ENCODE measurements at regions not wholly inside any gene's neighbourhood (a gene's known extent, or its start where the extent isn't known, plus 50 kb on each side); places are given as distances from the start of the nearest gene placed in this dataset.

DNA sequence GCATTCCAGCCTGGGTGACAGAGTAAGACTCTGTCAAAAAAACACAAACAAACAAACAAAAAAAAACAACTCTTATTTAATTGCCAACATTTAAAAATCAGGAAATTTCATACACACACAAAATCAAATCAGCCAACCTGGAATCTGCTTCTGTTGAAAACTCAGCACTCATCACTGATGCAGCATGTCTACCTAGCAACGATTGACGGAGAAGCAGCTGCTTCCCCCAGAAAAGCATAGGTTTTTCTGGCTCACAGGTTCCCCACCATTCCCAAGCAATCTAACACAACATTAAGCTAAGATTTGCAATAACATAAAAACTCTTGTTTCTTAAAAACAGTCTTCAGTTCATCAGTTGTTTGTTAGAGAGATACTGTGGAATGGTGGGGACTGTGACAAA, 143.6 kb downstream of the DHX15 start:
- Histone ChIP-seq H2BK5ac (ENCODE audit: low read depth, low read length) (no peak overlapping the region), H4K8ac (ENCODE audit: extremely low read depth, insufficient read depth, low read length) (no peak overlapping the region), H2AK5ac (ENCODE audit: low read depth, low read length) (no peak overlapping the region), H3K79me2 (ENCODE audit: control insufficient read depth in 1 of 2, insufficient read depth in 2 of 2, low read length in 2 of 2) (no peaks in the 10 kb centered on the region), H3K4me2 (ENCODE audit: insufficient read depth in 1 of 2, low read depth in 2 of 2, low read length in 2 of 2) (no peak overlapping the region), H4K91ac (replicated peaks; ENCODE audit: insufficient read length, low read length) (no peak overlapping the region), H2BK12ac (ENCODE audit: low read depth, low read length) (no peak overlapping the region), H3K9ac (replicated peaks in 1 of 4; ENCODE audit: extremely low read depth in 1 of 4, low read depth in 3 of 4, low read length in 3 of 4) (no peak overlapping the region), H3K4me1 (replicated peaks in 1 of 4; ENCODE audit: control insufficient read depth in 3 of 4, insufficient read depth in 4 of 4, low read length in 3 of 4) (peaks cover 0 to 5% (median 0%) of the 10 kb centered on the region in 4 experiments; a peak in 2 of 7 replicates), H3K4ac (replicated peaks; ENCODE audit: insufficient read length, low read depth, low read length) (no peak overlapping the region), H3K18ac (ENCODE audit: extremely low read depth, low read length) (no peak overlapping the region), H2BK120ac (replicated peaks; ENCODE audit: low read depth, low read length) (no peak overlapping the region), H2AFZ (ENCODE audit: low read length) (no peak overlapping the region), H3K4me3 (ENCODE audit: extremely low read depth in 1 of 4, insufficient read depth in 2 of 4, low read depth in 3 of 4, low read length in 4 of 4) (no peak overlapping the region), H2BK20ac (ENCODE audit: low read length) (no peak overlapping the region), H3K23me2 (ENCODE audit: low read depth, low read length) (no peaks in the 10 kb centered on the region), H3K56ac (replicated peaks; ENCODE audit: insufficient read length, low read depth, low read length) (no peak overlapping the region), H3K36me3 (ENCODE audit: control insufficient read depth in 2 of 4, insufficient read depth in 4 of 4, low read length in 3 of 4) (no peaks in the 10 kb centered on the region), H3K23ac (ENCODE audit: insufficient read length) (no peak overlapping the region), H4K20me1 (replicated peaks in 1 of 2; ENCODE audit: control insufficient read depth in 1 of 2, insufficient read depth in 2 of 2, low read length in 2 of 2) (no peaks in the 10 kb centered on the region), H3K14ac (ENCODE audit: insufficient read length) (no peak overlapping the region), H3K9me3 (ENCODE audit: insufficient read depth in 2 of 2, low read depth in 1 of 2, low read length in 1 of 2) (no peaks in the 10 kb centered on the region), H3K79me1 (ENCODE audit: low read depth, low read length) (no peaks in the 10 kb centered on the region), H2BK15ac (ENCODE audit: low read length) (no peak overlapping the region), H3K27me3 (replicated peaks in 1 of 4; ENCODE audit: control insufficient read depth in 3 of 4, extremely low read depth in 1 of 4, insufficient read depth in 3 of 4, low read length in 3 of 4) (no peaks in the 10 kb centered on the region), H3K27ac (ENCODE audit: low read depth, low read length) (no peak overlapping the region), H4K5ac (ENCODE audit: insufficient read length, low read depth, low read length) (no peak overlapping the region)
- DNase-seq (ENCODE audit: low read depth in 1 of 2, low spot score in 2 of 2) (no peak), FAIRE-seq (no peak)
- 92% methylated on average over 2 of the region's 2 CpGs; no CpG with 5 or more reads in 1 of the 2 experiments for WGBS, 2 experiments (ENCODE audit: extremely low coverage in 1 of 2, insufficient coverage in 1 of 2, insufficient read length in 1 of 2, insufficient replicate concordance in 2 of 2, low coverage in 1 of 2, low lambda C conversion rate in 2 of 2, missing lambda C conversion rate in 1 of 2)
- ChIA-PET POLR2A (ENCODE audit: partially characterized antibody) (interaction anchor here (1.0 to 2.8 kb wide), 3 partner anchors 8 to 29 kb away, joined by 3 to 9 read pairs (median 3); no protein-coding TSS in a partner anchor), CTCF (ENCODE audit: partially characterized antibody) (interaction anchor here (0.8 to 1.7 kb wide), 6 partner anchors 9 to 509 kb away, joined by 3 to 7 read pairs (median 4); no protein-coding TSS in a partner anchor)
